OCI-LY1 (cell line): ENCODE measurements at regions not wholly inside any gene's neighbourhood (a gene's known extent, or its start where the extent isn't known, plus 50 kb on each side); places are given as distances from the start of the nearest gene placed in this dataset.

Source experiments
- CTCF ChIP-seq: fragments of 200-600 bp; sonication (generic), shearing (Covaris generic); IDR thresholded peaks from 2 replicates; pipeline ENCODE4 v1.5.1; 2017; ENCODE audit warnings: mild to moderate bottlenecking, antibody characterized with exemption, low read length, moderate library complexity, mixed read lengths
- EZH2 ChIP-seq: fragments of 200-600 bp; sonication (generic), shearing (Covaris generic); IDR thresholded peaks from 2 replicates; pipeline ENCODE4 v1.8.0; 2017; ENCODE audit warnings: borderline replicate concordance, mixed run types, mild to moderate bottlenecking, antibody characterized with exemption, low read length, moderate library complexity, mixed read lengths

GRCh38 chr10:26951650-26952049 lies 90.9 kb upstream of the ABI1 start:
- TF ChIP-seq CTCF (no peak), EZH2 (no peak)
